HTR-8/SVneo (cell line): ENCODE measurements at regions not wholly inside any gene's neighbourhood (a gene's known extent, or its start where the extent isn't known, plus 50 kb on each side); places are given as distances from the start of the nearest gene placed in this dataset.

Source experiments
- DNase-seq: peaks from one replicate; pipeline ENCODE4 v3.0.0; 2011; ENCODE audit warnings: low spot score, mixed read lengths; ENCODE audit not compliant: insufficient read length
- FAIRE-seq: peaks from 2 replicates; lab custom pipeline; 2011; peaks lifted over from hg19 to GRCh38; lab: Jason Lieb, UNC

GRCh38 chr2:71856773-71857525 lies 290.7 kb downstream of the CYP26B1 start:
- DNase-seq (no peak), FAIRE-seq (peak; percentile 81)

DNA sequence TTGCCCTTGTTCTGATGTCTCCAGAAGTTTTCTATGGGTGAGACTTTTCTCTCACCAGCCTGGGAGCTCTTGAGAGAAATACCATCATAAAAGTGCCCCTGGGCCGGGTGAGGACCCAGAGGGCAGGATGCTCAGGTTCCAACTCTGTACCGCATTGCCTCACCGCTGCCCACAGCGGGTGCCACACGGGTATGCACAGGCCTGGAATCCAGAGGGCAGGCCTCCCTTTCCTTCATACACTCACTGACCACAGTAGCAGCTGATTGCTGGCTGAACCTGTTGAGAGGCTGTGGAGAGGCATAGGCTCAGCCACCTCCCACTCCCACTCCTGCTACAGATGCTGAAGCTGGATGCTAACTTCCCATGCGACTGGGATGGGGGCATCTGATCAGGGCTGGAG lies 293.8 kb downstream of the CYP26B1 start:
- DNase-seq (no peak), FAIRE-seq (no peak)

DNA sequence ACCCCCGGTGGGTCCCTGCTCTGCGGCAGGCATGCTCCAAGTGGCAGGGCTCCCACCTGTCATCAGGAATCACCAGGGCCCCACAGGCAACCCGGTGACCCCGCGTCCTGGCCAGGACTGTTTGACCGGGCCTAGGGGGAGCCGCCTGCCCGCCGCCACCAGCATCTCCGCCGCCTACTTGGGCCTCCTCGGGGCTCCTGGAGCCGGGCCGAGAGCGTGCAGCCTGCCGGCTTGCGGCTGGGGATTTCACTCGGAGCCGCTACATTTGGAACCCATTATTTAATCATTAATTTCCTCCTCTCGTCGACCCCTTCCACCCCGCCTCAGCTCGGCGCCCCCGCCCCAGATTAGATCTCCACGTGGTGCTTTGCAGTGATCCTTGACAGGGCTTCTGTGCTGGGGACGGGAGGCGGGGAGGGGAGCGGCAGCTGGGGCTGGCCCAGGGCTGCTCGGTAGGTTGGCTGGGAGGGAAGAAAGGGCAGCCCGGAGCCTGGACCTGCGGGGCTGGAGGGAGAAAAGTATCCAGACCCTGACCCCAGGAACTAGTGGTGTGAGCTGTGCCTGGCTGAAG lies 295.4 kb downstream of the CYP26B1 start:
- DNase-seq: no peak
- no peak for FAIRE-seq

DNA sequence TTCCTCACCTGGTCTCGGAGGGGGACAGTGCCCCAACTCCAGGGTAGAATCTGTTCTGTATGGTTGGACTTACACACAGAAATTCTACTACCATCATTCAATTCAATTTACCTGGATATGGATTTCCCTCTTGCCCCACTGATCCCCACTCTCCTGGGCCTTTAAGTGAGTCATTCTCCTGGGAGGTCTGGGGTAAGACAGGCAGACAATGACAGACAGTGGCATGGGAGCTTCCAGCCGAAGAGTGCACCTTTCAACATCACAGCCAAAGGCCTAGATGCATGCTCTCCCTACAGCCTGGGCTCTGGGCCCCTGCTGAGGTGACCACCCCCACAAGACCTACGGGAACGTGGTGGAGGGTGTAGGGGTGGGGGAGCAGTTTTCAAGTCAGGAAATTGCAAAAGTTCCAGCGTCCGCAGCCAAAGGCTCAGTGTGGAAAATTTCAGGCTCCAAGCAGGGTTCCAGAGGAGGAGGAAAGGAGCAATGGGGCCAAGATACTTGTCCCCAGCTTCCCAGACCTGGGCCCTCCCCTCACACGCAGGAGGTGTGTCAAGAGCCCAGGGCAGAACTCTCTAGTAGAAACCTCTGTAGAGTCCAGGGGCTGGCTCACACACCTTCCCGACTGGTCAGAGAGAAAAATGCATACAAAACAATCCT lies 296.4 kb downstream of the CYP26B1 start:
- FAIRE-seq (no peak), DNase-seq (no peak)

DNA sequence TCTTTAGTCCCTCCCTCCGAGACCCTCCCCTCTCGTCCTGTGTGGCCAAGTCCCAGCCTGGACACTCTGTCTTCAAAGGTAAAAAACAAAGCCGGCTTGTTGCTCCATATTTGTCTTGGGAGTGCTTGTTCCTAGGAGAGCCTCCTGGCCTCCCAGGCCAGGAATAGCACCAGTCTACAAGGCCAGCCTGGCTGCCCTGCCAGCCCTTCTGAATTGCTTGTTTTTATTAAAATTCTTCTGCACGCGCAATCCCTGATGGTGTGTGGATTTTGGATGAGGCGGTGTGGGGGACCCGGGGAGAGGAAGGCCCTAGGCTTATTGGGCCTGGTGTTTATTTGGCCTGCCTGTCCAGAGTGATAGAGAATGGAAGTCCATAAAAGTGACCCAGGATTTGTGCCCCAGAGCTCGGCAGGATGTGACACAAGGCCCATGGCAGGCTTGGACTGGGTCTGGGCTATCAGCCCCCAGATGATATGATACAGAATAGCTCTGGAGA lies 297.3 kb downstream of the CYP26B1 start:
- DNase-seq (no peak), FAIRE-seq (no peak)

DNA sequence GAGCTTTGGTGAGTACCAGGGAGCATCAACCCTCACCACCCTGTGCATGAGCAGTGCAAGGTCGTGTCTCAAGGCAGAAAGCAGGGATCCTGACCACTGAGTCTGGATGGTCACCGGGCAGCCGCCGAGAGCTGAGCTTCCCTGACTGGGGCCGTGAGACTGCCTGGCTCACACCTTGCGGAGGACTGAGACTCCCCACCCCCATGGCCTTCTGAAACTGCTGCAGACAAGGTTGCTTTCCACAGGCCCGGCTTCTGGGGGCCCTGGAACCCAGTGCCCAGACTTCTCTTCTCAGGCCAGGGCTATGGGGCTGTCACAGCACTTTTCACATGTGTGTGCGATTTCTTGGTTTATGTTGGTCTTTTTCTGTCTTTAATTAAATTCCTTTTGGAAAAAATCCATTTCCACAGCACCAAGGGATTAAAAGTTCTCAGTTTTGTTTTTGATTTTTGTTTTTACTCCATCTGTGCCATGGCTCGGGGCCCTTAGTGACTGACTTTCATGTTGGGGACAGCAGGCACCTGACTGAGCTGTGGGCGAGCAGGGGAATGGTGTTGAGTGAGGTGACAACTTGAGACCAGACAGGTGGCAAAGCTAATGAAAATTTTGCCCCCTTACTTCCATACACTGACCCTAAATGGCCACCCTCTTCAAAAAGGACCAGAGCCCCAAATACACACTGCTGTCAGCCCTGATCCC lies 297.9 kb downstream of the CYP26B1 start:
- FAIRE-seq: no peak
- DNase-seq: no peak

GRCh38 chr2:71849111-71849510 lies 298.6 kb downstream of the CYP26B1 start:
- no peak for DNase-seq
- FAIRE-seq: no peak

DNA sequence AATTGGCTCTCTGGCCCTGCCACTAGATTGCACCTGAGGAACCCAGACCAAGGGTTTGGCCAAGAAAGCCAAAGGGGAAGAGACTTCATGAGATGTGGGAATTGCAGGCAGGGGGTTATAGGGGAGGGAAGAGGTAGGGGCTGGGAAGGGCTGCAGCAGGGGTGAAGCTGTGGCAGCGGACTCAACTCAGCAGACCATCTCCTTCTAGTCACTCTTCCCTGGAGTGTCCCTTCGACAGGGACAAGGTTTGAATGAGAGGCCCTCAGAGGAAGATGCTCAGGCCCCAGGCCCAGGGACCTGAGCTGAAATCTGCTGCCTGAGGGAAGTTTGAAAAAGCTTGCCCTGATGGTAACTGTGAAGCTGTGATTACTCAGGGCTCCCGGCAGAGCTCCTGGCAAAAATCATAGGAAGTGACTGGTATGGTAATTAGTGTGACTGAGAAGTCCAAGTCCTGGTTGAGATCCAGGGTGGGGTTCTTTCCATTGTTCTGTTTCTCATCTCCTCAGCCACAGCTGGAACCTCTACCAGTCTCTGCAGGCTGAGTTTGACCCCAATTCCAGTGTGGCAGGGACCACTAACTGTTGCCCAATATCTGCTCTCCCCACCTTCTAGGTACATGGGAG lies 300.9 kb downstream of the CYP26B1 start:
- DNase-seq: no peak
- FAIRE-seq: no peak

DNA sequence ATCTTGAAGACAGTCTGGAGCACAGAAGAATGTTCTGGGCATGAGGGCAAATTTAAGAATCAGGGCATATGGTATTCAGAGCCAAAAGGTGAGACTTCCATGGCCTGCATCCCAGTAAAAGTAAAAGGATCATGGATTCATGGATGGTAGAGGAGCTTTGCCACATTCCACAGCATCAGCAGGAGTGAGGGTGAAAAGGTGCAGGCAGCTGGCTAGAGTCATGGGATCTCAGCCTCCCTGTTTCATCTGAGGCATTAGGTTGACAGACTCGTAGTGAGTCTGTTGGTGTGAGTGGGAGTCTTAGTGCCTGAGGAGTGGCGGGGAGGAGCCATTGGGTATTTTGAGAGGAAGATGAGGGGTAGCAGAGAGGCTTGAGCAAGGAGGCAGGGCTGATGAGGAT lies 301.6 kb downstream of the CYP26B1 start:
- FAIRE-seq (peak; percentile 49), DNase-seq (no peak)

DNA sequence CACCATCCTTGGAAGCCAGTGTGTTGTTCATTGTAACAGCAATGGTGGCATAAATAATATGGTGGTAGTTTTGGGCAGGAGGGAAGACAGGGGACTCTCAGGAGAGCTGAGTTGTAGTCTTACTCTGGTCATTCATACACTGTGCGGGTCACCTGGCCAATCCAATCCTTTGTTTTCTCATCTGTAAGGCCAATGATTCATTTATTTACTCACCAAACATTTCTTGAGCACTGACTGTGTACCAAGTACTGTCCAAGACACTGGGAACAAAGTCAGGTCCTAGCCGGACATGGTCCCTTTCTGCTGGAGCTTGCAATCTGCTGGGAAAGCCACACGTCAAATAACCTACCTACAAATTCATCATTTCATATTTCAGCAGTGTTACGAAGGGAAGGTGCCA lies 302.7 kb downstream of the CYP26B1 start:
- FAIRE-seq (peak; percentile 49), DNase-seq (no peak)

DNA sequence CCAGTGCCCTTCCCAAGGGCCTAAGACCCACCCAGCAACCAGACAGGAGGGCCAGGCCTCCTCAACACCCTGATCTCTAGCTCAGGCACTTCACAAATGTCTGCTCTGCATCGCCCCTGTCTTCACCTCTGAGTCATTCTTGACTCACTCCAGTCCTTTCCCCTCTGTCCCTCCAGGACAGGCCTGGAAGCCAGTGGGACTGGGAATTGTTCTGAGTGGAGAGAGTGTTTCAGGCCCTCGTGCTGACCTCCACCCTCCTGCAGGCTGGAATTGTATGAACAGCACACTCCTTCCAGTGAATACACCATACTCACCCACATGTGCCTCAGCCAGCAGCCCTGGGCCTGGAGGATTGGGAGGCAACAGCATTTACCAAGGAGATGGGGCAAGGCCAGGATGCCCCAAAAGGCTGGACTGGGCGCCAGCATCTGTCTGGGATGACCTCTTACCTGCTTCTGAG lies 304.2 kb downstream of the CYP26B1 start:
- no peak for FAIRE-seq
- peak; percentile 67 for DNase-seq

- no peak for DNase-seq
- peak; percentile 98 for FAIRE-seq
Measured at GRCh38 chr2:71842744-71843143, 304.9 kb downstream of the CYP26B1 start.

DNA sequence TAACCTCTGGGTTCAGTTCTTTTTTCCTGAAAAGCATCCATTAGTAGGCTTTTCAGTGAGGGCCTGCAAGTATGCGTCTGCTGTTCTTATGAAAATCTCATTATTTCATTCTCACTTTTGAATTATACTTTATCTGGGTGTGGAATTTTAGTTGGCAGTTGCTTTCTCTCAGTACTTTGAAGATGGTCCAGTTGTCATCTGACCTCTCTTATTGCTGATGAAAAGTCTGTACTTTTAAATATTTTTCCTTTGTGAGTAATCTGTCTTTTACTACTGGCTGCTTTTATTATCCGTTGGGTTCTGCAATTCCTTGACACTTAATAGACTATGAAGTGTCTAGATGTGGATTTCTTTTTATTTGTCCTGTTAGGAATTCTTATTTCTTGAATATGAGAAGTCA lies 307.8 kb downstream of the CYP26B1 start:
- DNase-seq (no peak), FAIRE-seq (no peak)

DNA sequence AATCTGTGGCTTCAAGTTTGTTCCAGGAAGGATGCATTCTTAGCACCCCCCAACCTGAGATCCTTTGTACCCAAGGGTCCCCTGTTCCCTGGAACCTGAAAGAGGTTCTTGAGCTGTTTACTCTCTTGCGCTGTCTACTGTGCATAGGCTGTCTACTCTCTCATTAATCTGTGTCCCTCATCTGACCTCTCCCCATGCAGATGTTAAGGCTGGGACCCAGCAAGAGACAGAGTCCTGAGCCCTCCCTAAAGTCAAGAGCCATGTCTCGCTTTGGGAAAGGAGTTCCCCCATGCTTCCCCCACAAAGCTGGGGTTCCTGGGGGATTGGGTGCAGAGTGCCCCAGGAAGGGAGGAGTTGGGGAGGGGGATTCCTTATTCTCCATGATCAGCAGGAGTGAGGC lies 312.9 kb downstream of the CYP26B1 start:
- FAIRE-seq (no peak), DNase-seq (no peak)

DNA sequence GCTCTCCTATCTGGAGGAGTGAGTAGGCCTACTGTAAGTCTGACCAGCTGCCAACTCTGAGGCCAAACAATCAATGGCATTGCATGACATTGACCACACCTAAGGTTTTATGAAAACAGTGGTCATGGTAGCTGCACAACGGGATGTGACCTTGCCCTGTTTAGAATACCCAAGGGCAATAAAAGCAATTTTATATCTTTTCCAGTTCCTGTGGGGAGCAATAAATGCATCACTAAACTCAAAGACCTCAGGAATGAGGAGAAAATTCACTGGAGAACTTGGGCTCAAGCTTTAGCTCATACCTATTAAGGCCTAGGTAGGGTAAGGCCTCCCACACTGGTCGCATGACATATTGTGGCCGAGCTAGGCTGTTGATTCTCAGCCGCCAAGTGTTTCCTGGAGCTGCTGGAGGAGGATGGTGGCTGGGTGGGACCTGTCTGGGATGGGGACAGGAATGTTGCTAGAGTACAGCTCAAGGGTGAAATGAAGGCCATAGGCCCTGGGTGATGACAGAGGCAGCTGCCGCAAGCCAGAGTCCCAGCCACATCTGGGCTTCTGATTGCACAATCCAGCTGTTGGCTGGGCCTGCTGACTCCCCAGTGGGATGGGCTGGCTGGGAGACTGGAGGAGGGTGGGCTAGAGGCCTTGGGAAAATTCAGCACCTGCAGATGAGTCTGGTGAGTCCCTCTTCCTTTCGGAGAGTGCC lies 313.7 kb downstream of the CYP26B1 start:
- DNase-seq (no peak), FAIRE-seq (peak; percentile 81)

GRCh38 chr2:71833272-71833671 lies 314.4 kb downstream of the CYP26B1 start:
- FAIRE-seq: peak; percentile 99

DNA sequence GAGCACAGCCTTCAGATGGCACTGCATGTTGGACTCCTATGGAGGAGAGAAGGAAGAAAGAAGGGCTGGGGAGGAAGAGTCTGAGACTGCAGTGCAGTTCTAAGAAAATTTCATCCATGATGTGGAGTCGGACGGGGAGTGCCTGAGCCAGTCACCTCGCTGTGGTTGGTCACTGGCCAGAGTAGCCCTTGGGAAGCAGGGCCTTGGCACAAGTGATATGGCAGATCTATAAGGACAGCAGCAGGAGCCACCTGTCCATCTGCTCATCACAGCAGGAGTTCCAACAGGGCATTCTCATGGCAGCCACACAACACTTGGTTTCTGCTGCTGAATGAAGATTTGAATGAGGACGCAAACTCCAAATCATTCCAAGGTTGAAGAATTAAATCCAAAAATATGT lies 314.8 kb downstream of the CYP26B1 start:
- DNase-seq (no peak), FAIRE-seq (no peak)

More at GRCh38 chr2:71833272-71833671, 314.4 kb downstream of the CYP26B1 start:
- no peak for DNase-seq

DNA sequence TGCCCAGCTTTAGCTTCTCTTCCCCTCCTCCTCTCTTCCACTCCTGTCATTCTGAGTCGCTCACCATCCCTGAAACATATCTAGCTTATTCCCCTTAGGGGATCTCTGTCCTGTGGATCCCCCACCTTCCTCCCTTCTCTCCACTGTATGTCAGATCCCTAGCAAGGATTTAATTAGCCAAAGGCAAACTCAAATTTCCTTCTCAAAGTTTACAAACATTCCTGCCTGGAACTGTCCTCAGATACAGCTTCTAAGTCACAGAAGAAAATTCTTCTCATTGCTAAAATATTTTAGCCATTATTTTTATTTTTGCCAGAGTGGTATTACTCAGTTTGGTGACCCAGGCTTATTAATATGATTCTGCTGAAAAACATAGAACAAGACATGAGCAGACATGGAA lies 315.3 kb downstream of the CYP26B1 start:
- FAIRE-seq: no peak
- no peak for DNase-seq

DNA sequence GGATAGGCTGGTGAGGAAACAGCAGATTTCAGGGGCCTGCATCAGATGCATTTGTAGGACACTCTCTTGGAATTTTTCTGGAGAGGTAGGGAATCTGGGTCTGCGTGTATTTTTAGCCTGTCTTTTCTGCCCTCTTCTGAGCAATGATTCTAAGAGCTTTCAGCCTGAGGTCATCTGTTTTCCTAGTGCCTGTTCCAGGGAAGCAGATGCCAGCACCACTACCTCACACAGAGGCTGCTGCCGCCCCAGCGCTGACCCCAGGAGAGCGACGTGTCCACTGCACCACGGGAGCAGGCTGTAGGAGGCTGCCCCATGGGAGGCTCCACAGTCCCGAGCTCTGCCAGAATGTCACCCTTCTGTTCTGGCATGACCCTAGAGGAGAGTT lies 316.5 kb downstream of the CYP26B1 start:
- DNase-seq (peak; percentile 83), FAIRE-seq (peak; percentile 92)
